ENCODE measurements at regions not wholly inside any gene's neighbourhood (a gene's known extent, or its start where the extent isn't known, plus 50 kb on each side); places are given as distances from the start of the nearest gene placed in this dataset.

DNA sequence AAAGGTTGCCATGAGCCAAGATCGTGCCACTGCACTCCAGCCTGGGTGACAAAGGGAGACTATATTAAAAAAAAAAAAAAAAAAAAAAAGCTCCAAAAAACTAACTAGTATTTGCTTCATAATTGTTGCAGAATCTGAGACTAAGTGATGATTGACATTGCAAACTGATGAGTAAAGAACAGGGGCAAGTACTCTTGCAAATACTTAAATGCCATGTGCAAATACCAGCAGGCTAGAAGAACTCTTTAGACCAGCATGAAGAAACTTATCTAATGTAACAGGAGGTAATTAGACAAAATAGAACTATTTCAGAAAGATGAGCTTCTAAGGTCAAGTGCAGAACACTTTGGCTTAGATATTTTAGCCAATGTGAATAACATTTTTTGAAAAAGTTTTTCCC lies 1368.1 kb downstream of the EFNB2 start:
- Histone ChIP-seq H3K4me3 (replicated peaks; ENCODE audit: low read depth, low read length) (no peak overlapping the region), H3K36me3 (ENCODE audit: control insufficient read depth, insufficient read depth, low read length) (no peaks in the 10 kb centered on the region), H3K27me3 (replicated peaks; ENCODE audit: control insufficient read depth, insufficient read depth, low read length) (no peaks in the 10 kb centered on the region)
- TF ChIP-seq, protein P1, sequence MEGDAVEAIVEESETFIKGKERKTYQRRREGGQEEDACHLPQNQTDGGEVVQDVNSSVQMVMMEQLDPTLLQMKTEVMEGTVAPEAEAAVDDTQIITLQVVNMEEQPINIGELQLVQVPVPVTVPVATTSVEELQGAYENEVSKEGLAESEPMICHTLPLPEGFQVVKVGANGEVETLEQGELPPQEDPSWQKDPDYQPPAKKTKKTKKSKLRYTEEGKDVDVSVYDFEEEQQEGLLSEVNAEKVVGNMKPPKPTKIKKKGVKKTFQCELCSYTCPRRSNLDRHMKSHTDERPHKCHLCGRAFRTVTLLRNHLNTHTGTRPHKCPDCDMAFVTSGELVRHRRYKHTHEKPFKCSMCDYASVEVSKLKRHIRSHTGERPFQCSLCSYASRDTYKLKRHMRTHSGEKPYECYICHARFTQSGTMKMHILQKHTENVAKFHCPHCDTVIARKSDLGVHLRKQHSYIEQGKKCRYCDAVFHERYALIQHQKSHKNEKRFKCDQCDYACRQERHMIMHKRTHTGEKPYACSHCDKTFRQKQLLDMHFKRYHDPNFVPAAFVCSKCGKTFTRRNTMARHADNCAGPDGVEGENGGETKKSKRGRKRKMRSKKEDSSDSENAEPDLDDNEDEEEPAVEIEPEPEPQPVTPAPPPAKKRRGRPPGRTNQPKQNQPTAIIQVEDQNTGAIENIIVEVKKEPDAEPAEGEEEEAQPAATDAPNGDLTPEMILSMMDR (IDR thresholded peaks at IDR 0.05; ENCODE audit: insufficient read depth, low read length, poor library complexity, severe bottlenecking), result no peak
- DNase-seq (ENCODE audit: extremely low read depth, insufficient read length), result no peak

DNA sequence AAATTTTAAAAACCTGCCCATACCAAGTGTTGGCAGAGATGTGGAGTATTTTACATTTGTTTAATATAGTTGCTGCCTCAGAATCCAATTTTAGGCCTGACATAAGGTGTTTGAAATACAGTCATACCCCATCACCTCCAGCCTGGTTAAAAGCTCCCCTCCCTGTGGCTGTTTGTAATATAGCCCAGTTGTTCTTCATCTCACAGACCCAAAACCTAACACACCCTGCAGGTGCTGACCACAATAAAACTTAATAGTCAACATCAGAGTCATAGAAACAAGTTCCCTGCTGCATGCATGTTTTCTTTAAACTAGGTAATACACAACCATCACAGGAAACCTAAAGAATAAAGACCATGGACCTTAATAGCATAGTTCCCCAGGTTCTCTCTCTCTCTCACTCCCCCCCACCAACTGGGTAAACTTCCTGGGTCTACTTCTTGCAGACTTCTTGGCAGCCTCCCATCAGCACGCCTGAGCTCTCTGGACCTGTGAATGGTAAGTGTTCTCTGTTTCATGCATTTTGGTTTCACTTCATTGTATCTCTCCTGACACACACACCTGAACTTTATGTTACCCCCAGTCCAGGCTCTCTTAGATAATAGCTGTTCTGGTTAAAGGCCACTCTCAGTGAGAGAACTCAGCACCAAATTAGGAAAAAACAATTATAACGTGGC lies 1369.9 kb downstream of the EFNB2 start:
- Histone ChIP-seq H3K27me3 (replicated peaks; ENCODE audit: control insufficient read depth, insufficient read depth, low read length) (no peaks in the 10 kb centered on the region), H3K36me3 (ENCODE audit: control insufficient read depth, insufficient read depth, low read length) (no peaks in the 10 kb centered on the region), H3K4me3 (replicated peaks; ENCODE audit: low read depth, low read length) (no peak overlapping the region)
- TF ChIP-seq, protein P1 (IDR thresholded peaks at IDR 0.05; ENCODE audit: insufficient read depth, low read length, poor library complexity, severe bottlenecking), result no peak
- peak; percentile 25 for DNase-seq (ENCODE audit: extremely low read depth, insufficient read length)

DNA sequence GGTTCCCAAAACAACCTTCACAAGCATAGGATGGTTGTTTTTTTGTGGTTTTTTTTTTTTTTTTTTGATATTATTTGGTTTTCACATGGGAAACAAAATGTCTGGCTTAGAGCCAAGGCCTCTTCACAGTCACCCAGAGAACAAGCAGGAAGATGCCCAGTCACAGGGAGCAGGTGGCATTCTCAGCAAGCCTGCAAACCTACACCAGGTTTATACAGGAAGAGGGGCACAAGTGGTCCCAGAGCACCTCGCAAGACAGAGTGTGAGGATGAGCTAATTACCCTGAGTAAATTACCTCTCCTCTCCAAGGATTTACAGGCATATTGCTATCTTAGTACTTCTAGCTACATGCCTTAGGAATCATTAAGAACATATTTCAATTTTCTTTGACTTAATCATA lies 1375.6 kb downstream of the EFNB2 start:
- H3K36me3 ChIP-seq (ENCODE audit: control insufficient read depth, insufficient read depth, low read length), result no peaks in the 10 kb centered on the region
- no peaks in the 10 kb centered on the region for H3K27me3 ChIP-seq (replicated peaks; ENCODE audit: control insufficient read depth, insufficient read depth, low read length)
- no peak overlapping the region for H3K4me3 ChIP-seq (replicated peaks; ENCODE audit: low read depth, low read length)
- TF ChIP-seq, protein P1 (IDR thresholded peaks at IDR 0.05; ENCODE audit: insufficient read depth, low read length, poor library complexity, severe bottlenecking), result no peak
- DNase-seq (ENCODE audit: extremely low read depth, insufficient read length), result no peak

DNA sequence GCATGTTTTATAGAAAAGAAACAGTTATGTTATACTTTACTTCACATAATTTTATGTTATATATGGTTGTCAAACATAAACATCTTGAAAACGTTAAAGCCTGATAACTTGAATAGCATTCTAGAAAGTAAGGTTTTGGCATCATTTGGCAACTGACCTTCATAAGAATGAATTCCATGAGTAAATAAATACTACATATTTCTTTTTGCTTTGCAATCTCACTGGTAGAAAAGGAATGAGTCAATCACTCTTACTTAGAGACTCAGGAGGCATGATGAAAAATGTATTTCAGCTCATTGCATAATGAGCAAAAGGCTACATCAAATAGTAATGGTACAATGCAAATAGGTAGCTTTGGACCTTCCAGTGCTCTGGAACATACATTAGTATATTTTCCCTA lies 1381.9 kb downstream of the EFNB2 start:
- no peak for DNase-seq (ENCODE audit: extremely low read depth, insufficient read length)
- TF ChIP-seq, protein P1 (IDR thresholded peaks at IDR 0.05; ENCODE audit: insufficient read depth, low read length, poor library complexity, severe bottlenecking), result no peak
- Histone ChIP-seq H3K36me3 (ENCODE audit: control insufficient read depth, insufficient read depth, low read length) (no peaks in the 10 kb centered on the region), H3K27me3 (replicated peaks; ENCODE audit: control insufficient read depth, insufficient read depth, low read length) (no peaks in the 10 kb centered on the region), H3K4me3 (replicated peaks; ENCODE audit: low read depth, low read length) (no peak overlapping the region)

DNA sequence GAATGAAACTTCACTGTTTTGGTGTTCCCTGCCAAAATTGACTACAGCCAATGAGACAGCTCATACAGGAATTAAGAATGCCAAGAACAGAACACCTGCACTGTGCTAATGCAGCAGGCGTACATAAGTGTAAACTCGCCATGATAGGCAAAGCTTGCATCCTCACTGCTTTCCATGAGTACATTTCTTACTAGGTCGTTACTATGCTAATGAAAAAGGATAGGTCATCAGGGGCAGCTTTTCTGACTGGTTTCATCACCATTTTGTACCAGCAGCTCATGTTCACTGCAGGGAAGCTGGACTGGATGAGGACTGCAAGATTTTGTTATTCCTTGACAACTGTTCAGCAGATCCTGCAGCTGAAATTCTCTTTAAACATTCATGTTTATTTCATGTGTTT lies 1383.8 kb downstream of the EFNB2 start:
- Histone ChIP-seq H3K36me3 (ENCODE audit: control insufficient read depth, insufficient read depth, low read length) (no peaks in the 10 kb centered on the region), H3K27me3 (replicated peaks; ENCODE audit: control insufficient read depth, insufficient read depth, low read length) (no peaks in the 10 kb centered on the region), H3K4me3 (replicated peaks; ENCODE audit: low read depth, low read length) (no peak overlapping the region)
- no peak for DNase-seq (ENCODE audit: extremely low read depth, insufficient read length)
- TF ChIP-seq, protein P1 (IDR thresholded peaks at IDR 0.05; ENCODE audit: insufficient read depth, low read length, poor library complexity, severe bottlenecking), result no peak

DNA sequence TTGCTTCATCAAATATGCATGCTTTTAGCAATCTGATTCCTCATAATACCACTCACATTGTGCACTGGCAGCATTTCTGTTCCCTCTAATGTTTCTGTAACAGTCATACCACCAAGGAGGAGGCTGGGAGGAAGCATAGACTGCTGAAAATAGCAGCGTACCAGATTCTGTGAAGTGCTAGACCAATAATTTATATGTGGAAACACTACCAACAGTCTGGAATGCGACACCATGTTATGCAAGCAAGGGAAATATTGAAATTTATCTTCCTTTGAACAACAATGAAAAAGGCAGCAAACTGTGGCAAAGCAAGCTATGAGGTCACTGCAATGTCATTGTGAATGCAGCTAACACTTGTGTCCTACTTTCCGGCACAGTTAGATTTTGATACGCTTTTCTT lies 1388.0 kb downstream of the EFNB2 start:
- Histone ChIP-seq H3K27me3 (replicated peaks; ENCODE audit: control insufficient read depth, insufficient read depth, low read length) (no peaks in the 10 kb centered on the region), H3K36me3 (ENCODE audit: control insufficient read depth, insufficient read depth, low read length) (no peaks in the 10 kb centered on the region), H3K4me3 (replicated peaks; ENCODE audit: low read depth, low read length) (no peak overlapping the region)
- TF ChIP-seq, protein P1 (IDR thresholded peaks at IDR 0.05; ENCODE audit: insufficient read depth, low read length, poor library complexity, severe bottlenecking), result no peak
- DNase-seq (ENCODE audit: extremely low read depth, insufficient read length), result no peak
